Activated CD8-positive, alpha-beta memory T cell treated with anti-CD3 and anti-CD28 coated beads for 36 hours (primary cell): ENCODE measurements at regions not wholly inside any gene's neighbourhood (a gene's known extent, or its start where the extent isn't known, plus 50 kb on each side); places are given as distances from the start of the nearest gene placed in this dataset.
"Not testable (repeated sequence)": the region's sequence is repeated elsewhere in the genome, so short reads cannot be mapped to it uniquely, and the experiment has no call there.

Experiments used
- CTCF ChIA-PET: fragments of 350-600 bp; sonication (Branson Sonifier 250); formaldehyde crosslinking; loops from one replicate; lab custom pipeline; 2021; ENCODE audit warnings: antibody characterized with exemption; lab: Charles Lee
- POLR2A ChIA-PET: fragments of 350-600 bp; sonication (Branson Sonifier 250); formaldehyde crosslinking; loops from one replicate; lab custom pipeline; 2021; ENCODE audit warnings: antibody characterized with exemption; lab: Charles Lee

DNA sequence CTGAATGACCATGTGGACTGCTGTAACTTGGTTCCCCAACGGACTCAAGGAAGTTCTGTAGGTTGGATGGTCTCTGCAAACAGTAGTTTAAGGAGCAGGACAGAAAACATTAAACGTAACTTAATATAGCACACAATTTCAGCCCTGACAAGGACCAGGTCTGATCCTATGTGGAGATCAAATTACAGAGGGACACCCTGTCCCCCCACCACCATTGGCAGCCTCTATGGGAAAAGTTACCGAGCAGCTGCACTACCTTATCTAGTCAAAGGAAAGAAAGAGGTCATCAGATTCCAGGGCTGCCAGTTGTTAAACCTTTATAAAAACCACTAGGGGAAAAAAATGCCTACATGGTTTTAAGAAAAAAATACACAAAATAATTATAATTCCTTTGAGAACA, 191.5 kb upstream of the RSPO3 start:
- ChIA-PET POLR2A (no interaction called here), CTCF (no interaction called here)

- ChIA-PET POLR2A (no interaction called here), CTCF (no interaction called here)
Observed at GRCh38 chr6:126927841-126928240, 190.6 kb upstream of the RSPO3 start.

GRCh38 chr6:126937426-126937825, 181.0 kb upstream of the RSPO3 start:
- CTCF ChIA-PET: no interaction called here
- POLR2A ChIA-PET: no interaction called here

- ChIA-PET POLR2A (no interaction called here), CTCF (no interaction called here)
Observed at GRCh38 chr6:126939784-126940183, 178.7 kb upstream of the RSPO3 start.

DNA sequence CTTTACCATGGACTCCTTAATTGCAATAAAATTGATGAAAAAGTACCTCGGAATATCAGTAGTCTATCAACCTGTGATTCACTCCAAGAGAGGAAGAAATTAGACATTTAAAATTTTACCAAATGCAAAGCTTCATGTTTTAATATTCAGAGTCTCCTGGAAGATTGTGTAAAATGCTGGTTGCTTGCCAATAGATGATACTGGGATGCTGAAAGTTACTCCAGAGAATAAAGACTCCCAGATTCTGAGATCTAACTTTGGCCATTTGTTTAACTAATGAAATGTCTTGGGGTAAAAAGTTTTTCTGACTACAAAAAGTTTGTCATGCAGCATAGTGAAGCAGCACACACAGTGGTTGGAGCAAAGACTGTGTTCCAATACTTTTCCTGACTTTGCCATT, 176.7 kb upstream of the RSPO3 start:
- POLR2A ChIA-PET: no interaction called here
- CTCF ChIA-PET: no interaction called here

DNA sequence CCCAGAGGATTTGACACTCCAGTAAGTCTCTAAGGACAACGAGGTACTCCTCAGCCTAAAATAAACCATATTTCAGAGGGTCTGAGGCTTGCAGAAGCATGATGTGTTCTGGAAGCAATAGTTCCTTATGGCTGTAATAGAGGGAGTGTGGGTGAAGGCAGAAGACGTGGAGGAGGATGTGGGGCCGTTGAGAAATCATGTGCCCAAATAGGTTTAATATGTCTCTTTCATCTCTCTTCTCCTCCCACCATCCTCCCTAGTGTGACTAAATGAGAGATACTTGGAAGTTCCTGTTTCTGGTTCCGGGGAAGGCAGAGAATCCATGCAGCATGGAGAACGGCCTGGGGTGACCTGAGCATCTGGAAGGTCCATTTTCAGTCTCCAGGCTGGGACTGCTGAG, 174.0 kb upstream of the RSPO3 start:
- CTCF ChIA-PET: no interaction called here
- POLR2A ChIA-PET: no interaction called here

DNA sequence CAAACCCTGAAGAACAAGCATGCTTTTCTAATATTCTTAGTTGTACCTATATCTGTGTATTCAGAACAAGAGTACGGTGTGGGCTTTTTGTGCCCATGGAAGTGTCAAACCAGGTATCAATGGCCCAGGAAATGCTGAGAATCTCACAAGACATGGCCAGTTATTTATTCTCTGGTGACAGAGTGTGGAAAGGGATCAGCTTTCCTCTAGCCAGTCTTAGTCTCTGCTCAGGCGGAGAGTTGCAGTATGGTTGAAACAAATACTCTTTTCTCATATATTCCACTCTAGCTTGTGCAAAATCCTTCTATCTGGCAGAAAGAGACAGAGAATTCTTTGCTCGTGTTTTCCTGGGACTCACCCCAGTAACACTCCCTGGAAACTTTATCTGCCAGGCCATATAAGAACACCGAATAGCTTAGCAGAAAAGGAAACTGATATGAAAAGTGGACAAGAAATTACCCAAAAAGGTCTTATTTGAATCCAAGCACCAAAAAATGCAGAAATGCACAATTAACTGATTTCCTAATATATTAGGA, 173.3 kb upstream of the RSPO3 start:
- CTCF ChIA-PET: no interaction called here
- POLR2A ChIA-PET: no interaction called here

- CTCF ChIA-PET: no interaction called here
Observed at GRCh38 chr6:126945812-126946360, 172.6 kb upstream of the RSPO3 start.

GRCh38 chr6:126947070-126947469, 171.4 kb upstream of the RSPO3 start:
- POLR2A ChIA-PET: no interaction called here
- CTCF ChIA-PET: no interaction called here

More at GRCh38 chr6:126945812-126946360, 172.6 kb upstream of the RSPO3 start:
- POLR2A ChIA-PET: no interaction called here

- ChIA-PET POLR2A (no interaction called here), CTCF (no interaction called here)
Observed at GRCh38 chr6:126949786-126950185, 168.7 kb upstream of the RSPO3 start.

GRCh38 chr6:126955621-126956020, 162.8 kb upstream of the RSPO3 start:
- ChIA-PET POLR2A (no interaction called here), CTCF (no interaction called here)

- CTCF ChIA-PET: no interaction called here
- POLR2A ChIA-PET: no interaction called here
Observed at GRCh38 chr6:126957721-126958120, 160.8 kb upstream of the RSPO3 start.

DNA sequence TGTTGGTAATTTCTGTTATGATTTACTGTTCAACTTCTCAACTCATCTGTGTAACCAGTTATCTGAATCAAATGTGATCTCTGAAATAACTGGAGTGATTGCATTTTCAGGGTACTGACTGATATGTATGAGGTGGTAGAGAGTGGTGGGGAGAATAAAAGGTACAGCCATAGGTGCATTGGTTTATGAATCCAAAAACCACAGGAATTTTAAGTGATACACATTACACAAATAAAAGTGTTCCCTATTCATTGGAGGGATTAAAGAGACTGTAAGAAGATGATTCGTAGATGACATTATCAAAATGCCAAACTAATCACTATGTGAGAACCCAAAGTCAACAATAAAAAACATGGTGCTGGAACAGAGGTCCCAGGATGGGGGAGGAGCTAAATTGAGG, 158.7 kb upstream of the RSPO3 start:
- CTCF ChIA-PET: no interaction called here
- POLR2A ChIA-PET: no interaction called here

- POLR2A ChIA-PET: no interaction called here
- CTCF ChIA-PET: no interaction called here
Observed at GRCh38 chr6:126963077-126963809, 155.2 kb upstream of the RSPO3 start.

- CTCF ChIA-PET: no interaction called here
- POLR2A ChIA-PET: no interaction called here
Observed at GRCh38 chr6:126967296-126968005, 151.0 kb upstream of the RSPO3 start.

DNA sequence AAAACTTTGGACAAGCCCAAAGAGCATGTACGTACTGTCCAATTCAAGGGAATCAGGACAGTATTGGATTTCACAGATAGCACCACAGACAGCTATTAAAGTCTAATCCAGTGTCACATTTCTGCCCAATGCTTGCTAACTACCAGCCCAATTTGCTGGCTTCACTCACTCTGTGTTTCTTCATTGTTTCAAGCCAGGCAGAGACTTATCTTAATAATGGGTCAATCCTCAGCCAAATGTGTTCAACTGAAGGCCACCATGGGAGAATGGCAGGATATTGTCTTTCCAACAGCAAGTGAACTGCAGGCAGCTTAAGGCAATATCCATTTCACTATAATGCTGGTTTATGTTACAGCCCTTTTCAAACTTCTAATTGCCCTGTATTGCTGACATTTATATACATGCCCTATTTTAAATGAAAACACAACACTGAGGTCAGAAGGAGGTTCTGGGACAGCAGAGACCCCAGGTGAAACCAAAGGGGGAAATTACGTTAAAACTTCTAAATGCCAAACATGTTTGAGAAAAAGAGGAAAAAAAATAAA, 142.1 kb upstream of the RSPO3 start:
- CTCF ChIA-PET: no interaction called here

DNA sequence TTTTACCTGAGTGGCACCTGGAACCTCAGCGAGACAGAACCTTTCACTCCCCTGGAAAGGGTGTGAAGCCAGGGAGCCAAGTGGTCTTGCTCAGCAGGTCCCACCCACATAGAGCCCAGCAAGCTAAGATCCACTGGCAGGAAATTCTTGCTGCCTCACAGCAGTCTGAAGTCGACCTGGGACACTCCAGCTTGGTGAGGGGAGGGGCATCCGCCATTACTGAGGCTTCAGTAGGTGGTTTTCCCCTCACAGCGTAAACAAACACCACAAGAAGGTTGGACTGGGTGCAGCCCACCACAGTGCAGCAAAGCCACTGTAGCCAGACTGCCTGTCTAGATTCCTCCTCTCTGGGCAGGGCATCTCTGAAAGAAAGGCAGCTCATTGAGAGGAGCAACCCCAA, 134.7 kb upstream of the RSPO3 start:
- CTCF ChIA-PET: interaction anchor here (0.8 kb wide), 1 partner anchor 50 kb away, joined by 4 read pairs; no protein-coding TSS in a partner anchor
- POLR2A ChIA-PET: no interaction called here

More for the DNA sequence above, 142.1 kb upstream of the RSPO3 start:
- POLR2A ChIA-PET: no interaction called here

- CTCF ChIA-PET: not testable (repeated sequence)
Observed at GRCh38 chr6:126988125-126988524, 130.3 kb upstream of the RSPO3 start.

DNA sequence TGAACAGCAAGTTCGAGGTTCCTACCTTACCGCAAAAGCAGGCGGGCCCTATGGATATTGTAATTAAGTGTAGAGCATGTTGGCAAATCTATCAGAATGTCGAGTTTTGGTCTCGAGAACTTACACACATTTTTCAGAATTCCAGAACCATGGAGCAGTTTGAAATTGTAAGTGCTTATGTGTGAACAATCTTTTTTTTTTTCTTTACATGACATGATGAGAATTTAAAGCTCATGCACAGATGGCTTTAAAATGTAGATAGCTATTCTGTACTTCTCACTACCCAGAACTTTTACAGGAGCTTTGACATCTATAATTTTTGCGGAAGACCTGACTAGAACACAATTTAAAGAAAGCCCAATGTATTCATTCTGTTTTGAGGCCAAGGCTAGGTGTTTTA, 117.8 kb upstream of the RSPO3 start:
- ChIA-PET POLR2A (no interaction called here), CTCF (no interaction called here)

More at GRCh38 chr6:126988125-126988524, 130.3 kb upstream of the RSPO3 start:
- POLR2A ChIA-PET: not testable (repeated sequence)

DNA sequence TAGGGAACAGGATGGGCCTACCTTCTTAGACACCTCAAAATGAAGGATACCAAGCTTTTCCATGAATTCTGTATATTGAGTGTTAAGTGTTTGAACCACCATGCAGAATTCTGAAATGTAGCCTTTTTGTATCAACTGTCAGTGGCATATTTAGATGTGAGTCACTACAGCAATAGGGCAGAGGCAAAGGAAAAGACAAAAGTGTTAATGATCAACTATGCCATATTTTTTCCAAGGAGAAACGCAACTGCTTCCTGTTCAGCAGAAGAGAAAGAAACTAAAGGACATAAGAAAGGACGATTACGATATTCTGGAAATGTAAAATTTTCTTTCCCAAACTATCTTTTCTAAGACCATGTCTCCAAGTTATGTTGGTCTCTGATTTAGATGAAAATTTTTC, 104.6 kb upstream of the RSPO3 start:
- ChIA-PET POLR2A (no interaction called here), CTCF (no interaction called here)
